ENCODE measurements at regions not wholly inside any gene's neighbourhood (a gene's known extent, or its start where the extent isn't known, plus 50 kb on each side); places are given as distances from the start of the nearest gene placed in this dataset.

- no peak for TF ChIP-seq CTCF (IDR thresholded peaks at IDR 0.05 in 2 of 3, conservative IDR thresholded peaks at IDR 0.05 in 1 of 3; ENCODE audit: borderline replicate concordance in 1 of 3, insufficient read depth in 1 of 3, low read depth in 2 of 3, low read length in 2 of 3)
- TF ChIP-seq EZH2 (IDR thresholded peaks at IDR 0.05): no peak
- no peak for TF ChIP-seq POLR2AphosphoS5 (IDR thresholded peaks at IDR 0.05; ENCODE audit: low read depth, low read length)
- TF ChIP-seq POLR2A (IDR thresholded peaks at IDR 0.05; ENCODE audit: borderline replicate concordance, extremely low read depth, insufficient read depth, insufficient read length): no peak
- TF ChIP-seq YY1 (IDR thresholded peaks at IDR 0.05; ENCODE audit: extremely low read depth, insufficient replicate concordance, low read depth, low read length): no peak
- no peak for TF ChIP-seq REST (IDR thresholded peaks at IDR 0.05; ENCODE audit: low read depth)
- TF ChIP-seq SP1 (IDR thresholded peaks at IDR 0.05; ENCODE audit: low read depth): no peak
Measured at GRCh38 chr2:158879229-158879903, 84.2 kb downstream of the DAPL1 start.
